ENCODE measurements at regions not wholly inside any gene's neighbourhood (a gene's known extent, or its start where the extent isn't known, plus 50 kb on each side); places are given as distances from the start of the nearest gene placed in this dataset.

DNA sequence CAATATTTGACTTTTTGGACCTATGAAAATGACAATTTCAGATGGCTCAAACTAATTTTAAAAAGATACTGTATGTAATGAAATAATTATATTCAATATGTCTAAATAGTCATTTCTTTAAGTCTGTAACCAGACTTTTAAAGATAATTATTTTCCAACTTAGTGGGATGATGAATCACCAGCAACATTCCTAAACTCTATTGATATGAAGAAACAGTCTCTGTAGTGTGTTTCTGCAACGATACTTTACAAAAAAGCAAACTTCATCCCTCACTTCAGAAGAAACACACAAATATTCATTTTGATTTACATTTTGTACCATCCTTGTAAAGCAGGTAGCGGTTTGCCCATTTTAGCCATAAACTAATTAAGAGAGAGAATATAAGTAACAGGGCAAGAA is 417.4 kb downstream of the EFNB2 start:
- Histone ChIP-seq H3K27ac (ENCODE audit: low read length) (no peak overlapping the region), H3K9me3 (ENCODE audit: control insufficient read depth in 2 of 2, low read length in 2 of 2) (no peaks in the 10 kb centered on the region), H3K4me3 (ENCODE audit: low read length in 2 of 2) (no peak overlapping the region), H3K4me1 (ENCODE audit: control insufficient read depth, insufficient read depth, low read length) (no peaks in the 10 kb centered on the region), H3K9ac (ENCODE audit: low read length in 2 of 2) (no peak overlapping the region), H3K36me3 (ENCODE audit: control insufficient read depth in 2 of 2, insufficient read depth in 2 of 2, low read length in 2 of 2) (no peaks in the 10 kb centered on the region), H3K27me3 (ENCODE audit: control insufficient read depth in 1 of 2, insufficient read depth in 2 of 2, low read length in 2 of 2) (no peaks in the 10 kb centered on the region)

DNA sequence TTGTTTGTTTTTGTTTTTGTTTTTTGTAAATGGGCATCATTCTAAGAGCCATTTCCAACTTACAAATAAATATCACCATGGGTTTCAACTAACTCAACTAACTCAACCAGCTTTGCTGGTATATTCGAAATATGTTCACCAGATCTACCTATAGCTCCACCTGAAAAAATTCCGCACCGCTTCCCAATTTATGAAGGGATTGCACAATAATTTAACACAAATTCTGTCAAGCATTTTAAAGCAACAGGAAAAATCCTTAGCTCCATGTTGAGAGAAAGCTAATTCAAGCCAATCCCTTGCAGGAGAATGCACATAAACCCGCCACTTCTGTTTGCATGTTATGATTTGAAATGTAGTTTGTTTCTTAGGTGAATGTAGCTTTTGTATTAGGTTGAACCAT is 417.8 kb downstream of the EFNB2 start:
- no peak overlapping the region for H3K4me3 ChIP-seq (ENCODE audit: low read length in 2 of 2)
- no peaks in the 10 kb centered on the region for H3K27me3 ChIP-seq (ENCODE audit: control insufficient read depth in 1 of 2, insufficient read depth in 2 of 2, low read length in 2 of 2)
- no peak overlapping the region for H3K9ac ChIP-seq (ENCODE audit: low read length in 2 of 2)
- H3K9me3 ChIP-seq (ENCODE audit: control insufficient read depth in 2 of 2, low read length in 2 of 2), result no peaks in the 10 kb centered on the region
- H3K4me1 ChIP-seq (ENCODE audit: control insufficient read depth, insufficient read depth, low read length), result no peaks in the 10 kb centered on the region
- no peak overlapping the region for H3K27ac ChIP-seq (ENCODE audit: low read length)
- no peaks in the 10 kb centered on the region for H3K36me3 ChIP-seq (ENCODE audit: control insufficient read depth in 2 of 2, insufficient read depth in 2 of 2, low read length in 2 of 2)

DNA sequence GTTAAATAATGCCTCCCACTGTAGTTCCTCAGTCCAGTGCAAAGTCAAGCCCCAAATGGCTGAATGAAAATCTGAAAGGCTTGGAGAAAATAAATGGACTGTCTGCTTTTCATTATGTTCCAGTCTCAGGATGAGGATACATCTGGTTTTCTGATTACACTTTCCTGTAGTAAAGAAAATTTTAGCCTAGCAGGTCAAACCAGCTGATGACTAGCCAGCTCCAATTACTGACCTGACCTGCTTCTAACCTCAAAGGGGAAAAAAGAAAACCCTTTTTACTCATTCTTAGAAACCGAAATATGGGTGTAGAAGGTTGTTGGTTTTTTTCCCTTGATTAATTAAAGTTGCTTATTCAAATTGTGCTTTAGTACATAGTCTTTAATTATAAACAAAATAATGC is 418.4 kb downstream of the EFNB2 start:
- no peaks in the 10 kb centered on the region for H3K4me1 ChIP-seq (ENCODE audit: control insufficient read depth, insufficient read depth, low read length)
- no peaks in the 10 kb centered on the region for H3K36me3 ChIP-seq (ENCODE audit: control insufficient read depth in 2 of 2, insufficient read depth in 2 of 2, low read length in 2 of 2)
- H3K9me3 ChIP-seq (ENCODE audit: control insufficient read depth in 2 of 2, low read length in 2 of 2), result no peaks in the 10 kb centered on the region
- H3K9ac ChIP-seq (ENCODE audit: low read length in 2 of 2), result no peak overlapping the region
- H3K4me3 ChIP-seq (ENCODE audit: low read length in 2 of 2), result no peak overlapping the region
- no peaks in the 10 kb centered on the region for H3K27me3 ChIP-seq (ENCODE audit: control insufficient read depth in 1 of 2, insufficient read depth in 2 of 2, low read length in 2 of 2)
- H3K27ac ChIP-seq (ENCODE audit: low read length), result no peak overlapping the region

DNA sequence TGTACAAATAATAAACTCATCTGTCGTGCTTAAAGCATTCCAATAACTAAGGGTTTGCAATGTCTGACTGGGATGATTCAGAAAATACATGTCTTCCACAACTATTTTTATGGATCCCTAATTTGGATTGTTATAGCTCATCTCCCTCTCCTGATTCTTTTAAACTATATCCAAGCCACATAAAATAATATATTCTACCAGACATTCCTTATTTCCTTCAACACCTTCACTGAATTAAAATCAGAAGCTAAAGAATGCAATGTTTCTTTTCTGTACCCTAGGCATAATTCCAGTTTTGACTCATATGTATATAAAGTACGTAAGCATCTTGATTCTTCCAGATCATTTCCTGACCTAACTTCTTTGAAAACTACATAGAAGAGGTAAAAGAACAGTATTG is 420.4 kb downstream of the EFNB2 start:
- Histone ChIP-seq H3K27me3 (ENCODE audit: control insufficient read depth in 1 of 2, insufficient read depth in 2 of 2, low read length in 2 of 2) (no peaks in the 10 kb centered on the region), H3K9me3 (ENCODE audit: control insufficient read depth in 2 of 2, low read length in 2 of 2) (no peaks in the 10 kb centered on the region), H3K9ac (ENCODE audit: low read length in 2 of 2) (no peak overlapping the region), H3K27ac (ENCODE audit: low read length) (no peak overlapping the region), H3K36me3 (ENCODE audit: control insufficient read depth in 2 of 2, insufficient read depth in 2 of 2, low read length in 2 of 2) (no peaks in the 10 kb centered on the region), H3K4me3 (ENCODE audit: low read length in 2 of 2) (no peak overlapping the region), H3K4me1 (ENCODE audit: control insufficient read depth, insufficient read depth, low read length) (no peaks in the 10 kb centered on the region)

DNA sequence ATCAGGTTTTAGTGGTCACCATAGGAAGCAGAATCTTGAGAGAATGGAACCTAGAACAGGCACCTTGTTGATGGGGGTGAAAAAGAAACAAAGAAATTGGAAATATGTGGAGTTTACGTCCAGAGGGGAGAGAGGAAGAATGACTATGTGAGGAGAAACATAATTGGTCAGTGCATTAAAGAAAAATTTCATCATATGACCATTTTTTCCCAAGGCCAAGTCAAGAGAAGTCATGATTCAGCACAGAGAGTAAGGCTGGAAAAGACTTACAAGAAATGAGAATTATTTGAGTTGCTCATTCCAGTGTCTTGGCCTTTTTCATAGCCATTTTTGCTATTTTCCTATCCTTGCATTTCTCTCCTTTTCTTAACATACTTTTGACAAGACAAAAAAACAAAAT is 421.7 kb downstream of the EFNB2 start:
- Histone ChIP-seq H3K4me1 (ENCODE audit: control insufficient read depth, insufficient read depth, low read length) (no peaks in the 10 kb centered on the region), H3K9me3 (ENCODE audit: control insufficient read depth in 2 of 2, low read length in 2 of 2) (no peaks in the 10 kb centered on the region), H3K27me3 (ENCODE audit: control insufficient read depth in 1 of 2, insufficient read depth in 2 of 2, low read length in 2 of 2) (no peaks in the 10 kb centered on the region), H3K9ac (ENCODE audit: low read length in 2 of 2) (no peak overlapping the region), H3K36me3 (ENCODE audit: control insufficient read depth in 2 of 2, insufficient read depth in 2 of 2, low read length in 2 of 2) (no peaks in the 10 kb centered on the region), H3K4me3 (ENCODE audit: low read length in 2 of 2) (no peak overlapping the region), H3K27ac (ENCODE audit: low read length) (no peak overlapping the region)

DNA sequence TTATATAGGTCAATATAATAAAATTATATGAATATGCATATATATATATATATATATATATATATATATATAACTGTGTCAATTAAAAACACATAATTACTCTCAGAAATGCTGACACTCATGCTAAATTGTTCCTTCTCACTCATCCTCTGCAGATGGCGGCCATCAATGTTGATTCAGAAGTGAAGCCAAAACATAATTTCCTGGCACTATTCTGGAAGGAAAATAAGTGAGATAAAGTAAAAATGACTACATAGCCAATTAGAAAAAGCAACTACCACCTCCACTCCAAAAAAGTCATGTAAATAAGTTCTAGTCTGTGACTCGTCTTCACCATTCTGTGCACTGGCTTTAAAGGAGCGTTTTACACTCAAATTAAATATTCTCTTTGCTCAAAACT is 423.3 kb downstream of the EFNB2 start:
- no peak overlapping the region for H3K4me3 ChIP-seq (ENCODE audit: low read length in 2 of 2)
- no peaks in the 10 kb centered on the region for H3K4me1 ChIP-seq (ENCODE audit: control insufficient read depth, insufficient read depth, low read length)
- H3K9me3 ChIP-seq (ENCODE audit: control insufficient read depth in 2 of 2, low read length in 2 of 2), result no peaks in the 10 kb centered on the region

GRCh38 chr13:106110241-106110855 is 425.1 kb downstream of the EFNB2 start:
- no peak overlapping the region for H3K27ac ChIP-seq (ENCODE audit: low read length)
- H3K27me3 ChIP-seq (ENCODE audit: control insufficient read depth in 1 of 2, insufficient read depth in 2 of 2, low read length in 2 of 2), result no peaks in the 10 kb centered on the region
- H3K4me3 ChIP-seq (ENCODE audit: low read length in 2 of 2), result no peak overlapping the region
- no peaks in the 10 kb centered on the region for H3K9me3 ChIP-seq (ENCODE audit: control insufficient read depth in 2 of 2, low read length in 2 of 2)
- no peaks in the 10 kb centered on the region for H3K36me3 ChIP-seq (ENCODE audit: control insufficient read depth in 2 of 2, insufficient read depth in 2 of 2, low read length in 2 of 2)
- H3K4me1 ChIP-seq (ENCODE audit: control insufficient read depth, insufficient read depth, low read length), result no peaks in the 10 kb centered on the region
- no peak overlapping the region for H3K9ac ChIP-seq (ENCODE audit: low read length in 2 of 2)

More for the DNA sequence above, 423.3 kb downstream of the EFNB2 start:
- no peaks in the 10 kb centered on the region for H3K36me3 ChIP-seq (ENCODE audit: control insufficient read depth in 2 of 2, insufficient read depth in 2 of 2, low read length in 2 of 2)
- H3K27me3 ChIP-seq (ENCODE audit: control insufficient read depth in 1 of 2, insufficient read depth in 2 of 2, low read length in 2 of 2), result no peaks in the 10 kb centered on the region
- no peak overlapping the region for H3K27ac ChIP-seq (ENCODE audit: low read length)
- no peak overlapping the region for H3K9ac ChIP-seq (ENCODE audit: low read length in 2 of 2)

- Histone ChIP-seq H3K4me3 (ENCODE audit: low read length in 2 of 2) (no peak overlapping the region), H3K36me3 (ENCODE audit: control insufficient read depth in 2 of 2, insufficient read depth in 2 of 2, low read length in 2 of 2) (no peaks in the 10 kb centered on the region), H3K27ac (ENCODE audit: low read length) (no peak overlapping the region), H3K27me3 (ENCODE audit: control insufficient read depth in 1 of 2, insufficient read depth in 2 of 2, low read length in 2 of 2) (no peaks in the 10 kb centered on the region), H3K9me3 (ENCODE audit: control insufficient read depth in 2 of 2, low read length in 2 of 2) (no peaks in the 10 kb centered on the region), H3K9ac (ENCODE audit: low read length in 2 of 2) (no peak overlapping the region), H3K4me1 (ENCODE audit: control insufficient read depth, insufficient read depth, low read length) (no peaks in the 10 kb centered on the region)
Observed at GRCh38 chr13:106109391-106109791, 426.1 kb downstream of the EFNB2 start.

DNA sequence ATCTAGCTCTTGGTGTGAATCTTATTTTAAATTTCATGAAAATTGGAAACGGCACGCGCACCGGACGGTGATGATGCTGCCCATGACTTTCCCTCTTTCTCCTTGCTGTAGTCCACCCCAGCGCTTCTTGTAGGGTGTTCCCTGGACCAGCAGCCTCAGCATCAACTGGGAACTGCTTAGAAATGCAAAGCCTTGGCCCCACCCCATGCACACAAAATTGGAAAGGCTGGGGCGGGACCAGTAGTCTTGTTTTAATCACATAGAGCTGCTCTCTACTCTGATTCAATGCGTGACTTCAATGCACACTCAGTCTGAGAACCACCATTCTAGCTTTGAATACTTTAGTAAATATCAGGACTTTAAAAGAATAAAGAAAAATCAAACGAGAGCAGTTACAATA is 427.1 kb downstream of the EFNB2 start:
- H3K27me3 ChIP-seq (ENCODE audit: control insufficient read depth in 1 of 2, insufficient read depth in 2 of 2, low read length in 2 of 2), result no peaks in the 10 kb centered on the region
- no peak overlapping the region for H3K27ac ChIP-seq (ENCODE audit: low read length)
- no peaks in the 10 kb centered on the region for H3K36me3 ChIP-seq (ENCODE audit: control insufficient read depth in 2 of 2, insufficient read depth in 2 of 2, low read length in 2 of 2)

DNA sequence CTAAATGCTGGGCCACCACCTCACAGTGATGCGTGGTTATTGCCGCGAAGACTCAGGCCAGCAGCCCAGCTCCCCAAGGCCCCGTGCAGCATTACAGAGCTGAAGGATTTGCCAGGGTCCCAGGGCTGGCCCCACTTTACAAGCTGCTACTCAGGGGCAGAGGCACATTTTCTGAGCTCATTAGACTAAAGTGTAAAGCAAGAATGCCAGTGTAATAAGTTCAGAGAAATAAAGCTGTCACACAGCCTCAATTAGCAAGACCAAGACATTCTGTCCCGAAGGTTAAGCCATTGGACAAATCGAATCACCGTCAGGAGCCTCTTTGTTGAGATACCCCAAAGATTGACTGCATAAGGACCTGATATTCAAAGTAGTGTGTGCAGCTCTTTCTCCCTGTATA is 428.4 kb downstream of the EFNB2 start:
- no peaks in the 10 kb centered on the region for H3K9me3 ChIP-seq (ENCODE audit: control insufficient read depth in 2 of 2, low read length in 2 of 2)
- no peaks in the 10 kb centered on the region for H3K4me1 ChIP-seq (ENCODE audit: control insufficient read depth, insufficient read depth, low read length)
- H3K4me3 ChIP-seq (ENCODE audit: low read length in 2 of 2), result no peak overlapping the region
- H3K9ac ChIP-seq (ENCODE audit: low read length in 2 of 2), result no peak overlapping the region
- no peak overlapping the region for H3K27ac ChIP-seq (ENCODE audit: low read length)
- H3K36me3 ChIP-seq (ENCODE audit: control insufficient read depth in 2 of 2, insufficient read depth in 2 of 2, low read length in 2 of 2), result no peaks in the 10 kb centered on the region
- no peaks in the 10 kb centered on the region for H3K27me3 ChIP-seq (ENCODE audit: control insufficient read depth in 1 of 2, insufficient read depth in 2 of 2, low read length in 2 of 2)

More for the DNA sequence above, 427.1 kb downstream of the EFNB2 start:
- Histone ChIP-seq H3K9ac (ENCODE audit: low read length in 2 of 2) (no peak overlapping the region), H3K4me1 (ENCODE audit: control insufficient read depth, insufficient read depth, low read length) (no peaks in the 10 kb centered on the region), H3K4me3 (ENCODE audit: low read length in 2 of 2) (no peak overlapping the region), H3K9me3 (ENCODE audit: control insufficient read depth in 2 of 2, low read length in 2 of 2) (no peaks in the 10 kb centered on the region)

- no peak overlapping the region for H3K27ac ChIP-seq (ENCODE audit: low read length)
- H3K4me3 ChIP-seq (ENCODE audit: low read length in 2 of 2), result no peak overlapping the region
- H3K27me3 ChIP-seq (ENCODE audit: control insufficient read depth in 1 of 2, insufficient read depth in 2 of 2, low read length in 2 of 2), result no peaks in the 10 kb centered on the region
- H3K9me3 ChIP-seq (ENCODE audit: control insufficient read depth in 2 of 2, low read length in 2 of 2), result no peaks in the 10 kb centered on the region
- no peak overlapping the region for H3K9ac ChIP-seq (ENCODE audit: low read length in 2 of 2)
- no peaks in the 10 kb centered on the region for H3K36me3 ChIP-seq (ENCODE audit: control insufficient read depth in 2 of 2, insufficient read depth in 2 of 2, low read length in 2 of 2)
- H3K4me1 ChIP-seq (ENCODE audit: control insufficient read depth, insufficient read depth, low read length), result no peaks in the 10 kb centered on the region
Observed at GRCh38 chr13:106105153-106105552, 430.3 kb downstream of the EFNB2 start.
